RWPE2 (cell line): ENCODE measurements at regions not wholly inside any gene's neighbourhood (a gene's known extent, or its start where the extent isn't known, plus 50 kb on each side); places are given as distances from the start of the nearest gene placed in this dataset.

Experiments
- ATAC-seq: fragments of 200-7000 bp; cut with Tn5 transposase; 3 replicates; pipeline ENCODE4 v1.9.1; 2021; ENCODE audit warnings: low read depth
- DNase-seq: peaks from one replicate; pipeline ENCODE4 v3.0.0-alpha.2; 2020; ENCODE audit warnings: low spot score
- H3K27ac ChIP-seq: fragments of 450-650 bp; 2 replicates; pipeline ENCODE4 v1.5.1; 2017; ENCODE audit warnings: mild to moderate bottlenecking; ENCODE audit not compliant: poor library complexity, severe bottlenecking
- H3K27me3 ChIP-seq: fragments of 250-450 bp; sonication (Bioruptor Pico); 2 replicates; pipeline ENCODE4 v1.5.1; 2021; ENCODE audit warnings: mild to moderate bottlenecking, moderate library complexity; ENCODE audit not compliant: insufficient read depth, poor library complexity, severe bottlenecking
- H3K36me3 ChIP-seq: fragments of 250-450 bp; sonication (Bioruptor Pico); 2 replicates; pipeline ENCODE4 v1.5.1; 2020; ENCODE audit warnings: low read depth, mild to moderate bottlenecking, moderate library complexity
- H3K4me1 ChIP-seq: fragments of 250-450 bp; sonication (Bioruptor Pico); 2 replicates; pipeline ENCODE4 v1.5.1; 2021; ENCODE audit warnings: mild to moderate bottlenecking, moderate library complexity; ENCODE audit not compliant: insufficient read depth, poor library complexity, severe bottlenecking
- H3K4me3 ChIP-seq: fragments of 250-450 bp; sonication (Bioruptor Pico); 2 replicates; pipeline ENCODE4 v1.5.1; 2021; ENCODE audit warnings: mild to moderate bottlenecking, moderate library complexity; ENCODE audit not compliant: severe bottlenecking
- H3K9me3 ChIP-seq: fragments of 250-450 bp; sonication (Bioruptor Pico); 2 replicates; pipeline ENCODE4 v1.5.1; 2021; ENCODE audit warnings: mild to moderate bottlenecking, moderate library complexity; ENCODE audit not compliant: severe bottlenecking
- TF ChIP-seq, protein P1 (sequence below): fragments of 450-650 bp; IDR thresholded peaks from one replicate; pipeline ENCODE4 v1.5.1; 2017; ENCODE audit warnings: mild to moderate bottlenecking, moderate library complexity; ENCODE audit not compliant: poor library complexity, severe bottlenecking

DNA sequence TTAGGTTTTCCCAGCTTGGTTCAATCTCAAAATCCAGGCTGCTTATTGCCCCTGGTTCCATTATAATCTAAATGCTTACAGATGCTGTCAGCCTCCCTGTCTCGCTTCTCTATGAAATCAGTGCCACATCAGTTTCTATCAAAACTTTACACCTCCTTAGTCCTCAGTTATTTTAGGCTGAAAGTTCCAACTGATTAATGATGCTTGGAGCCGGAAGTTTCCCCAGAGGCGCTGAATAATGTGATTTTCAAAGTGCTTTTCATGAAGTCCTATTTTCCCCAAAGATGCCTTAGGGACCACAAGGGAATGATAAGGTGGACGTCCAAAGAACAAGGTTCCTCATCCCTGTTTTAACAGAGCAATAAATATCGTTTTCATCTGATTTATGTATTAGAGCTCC is 262.4 kb upstream of the RMST start:
- DNase-seq, result no peak
- ATAC-seq, result no peak
- no peak overlapping the region for H3K27ac ChIP-seq

DNA sequence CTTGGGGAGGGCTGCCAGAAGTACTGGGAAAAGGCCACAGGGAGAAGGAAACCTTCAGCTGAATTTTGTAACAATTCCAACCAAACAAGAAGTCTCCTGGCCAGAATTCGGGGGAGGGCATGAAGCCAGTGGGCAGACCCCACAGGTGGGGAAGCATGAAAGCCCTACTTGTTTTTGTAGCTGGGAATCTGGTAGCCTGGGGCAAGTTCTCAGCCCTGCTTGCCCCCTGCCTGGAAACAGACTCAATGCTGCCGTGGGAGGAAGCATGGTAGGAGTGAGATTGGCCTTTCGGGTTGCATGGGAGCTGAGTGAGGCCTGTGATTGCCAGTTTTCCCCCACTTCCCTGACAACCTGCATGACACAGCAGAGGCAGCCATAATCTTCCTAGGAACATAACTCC is 259.2 kb upstream of the RMST start:
- no peaks in the 10 kb centered on the region for H3K4me1 ChIP-seq
- no peak overlapping the region for H3K27ac ChIP-seq
- DNase-seq (no peak), ATAC-seq (no peak)
- no peaks in the 10 kb centered on the region for H3K9me3 ChIP-seq
- H3K36me3 ChIP-seq, result no peaks in the 10 kb centered on the region
- no peak overlapping the region for H3K4me3 ChIP-seq
- no peaks in the 10 kb centered on the region for H3K27me3 ChIP-seq
- TF ChIP-seq, protein P1, sequence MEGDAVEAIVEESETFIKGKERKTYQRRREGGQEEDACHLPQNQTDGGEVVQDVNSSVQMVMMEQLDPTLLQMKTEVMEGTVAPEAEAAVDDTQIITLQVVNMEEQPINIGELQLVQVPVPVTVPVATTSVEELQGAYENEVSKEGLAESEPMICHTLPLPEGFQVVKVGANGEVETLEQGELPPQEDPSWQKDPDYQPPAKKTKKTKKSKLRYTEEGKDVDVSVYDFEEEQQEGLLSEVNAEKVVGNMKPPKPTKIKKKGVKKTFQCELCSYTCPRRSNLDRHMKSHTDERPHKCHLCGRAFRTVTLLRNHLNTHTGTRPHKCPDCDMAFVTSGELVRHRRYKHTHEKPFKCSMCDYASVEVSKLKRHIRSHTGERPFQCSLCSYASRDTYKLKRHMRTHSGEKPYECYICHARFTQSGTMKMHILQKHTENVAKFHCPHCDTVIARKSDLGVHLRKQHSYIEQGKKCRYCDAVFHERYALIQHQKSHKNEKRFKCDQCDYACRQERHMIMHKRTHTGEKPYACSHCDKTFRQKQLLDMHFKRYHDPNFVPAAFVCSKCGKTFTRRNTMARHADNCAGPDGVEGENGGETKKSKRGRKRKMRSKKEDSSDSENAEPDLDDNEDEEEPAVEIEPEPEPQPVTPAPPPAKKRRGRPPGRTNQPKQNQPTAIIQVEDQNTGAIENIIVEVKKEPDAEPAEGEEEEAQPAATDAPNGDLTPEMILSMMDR, result no peak

More for the DNA sequence above, 262.4 kb upstream of the RMST start:
- TF ChIP-seq, protein P1, result no peak
- Histone ChIP-seq H3K4me1 (no peaks in the 10 kb centered on the region), H3K9me3 (no peaks in the 10 kb centered on the region), H3K36me3 (no peaks in the 10 kb centered on the region), H3K27me3 (no peaks in the 10 kb centered on the region), H3K4me3 (no peak overlapping the region)

DNA sequence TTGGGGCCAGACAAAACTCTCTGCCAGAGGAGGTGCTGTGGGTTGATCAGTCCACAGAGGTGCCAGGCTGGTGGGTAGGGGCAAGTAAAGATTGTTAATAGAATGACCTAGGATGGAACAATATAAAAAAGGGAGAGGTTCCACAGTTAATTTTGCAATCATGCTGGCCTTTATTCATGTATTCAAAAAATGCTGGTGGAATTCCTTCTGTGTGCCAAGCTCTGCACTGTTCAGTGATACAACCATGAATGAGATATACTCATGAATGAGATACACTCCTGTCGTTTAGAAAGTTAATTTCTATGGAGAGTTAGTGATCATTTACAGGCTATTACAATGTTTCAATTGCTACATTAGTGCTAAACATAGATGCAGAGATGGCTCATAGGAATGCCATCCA is 252.6 kb upstream of the RMST start:
- DNase-seq (no peak), ATAC-seq (no peak)
- H3K9me3 ChIP-seq, result no peaks in the 10 kb centered on the region
- no peaks in the 10 kb centered on the region for H3K4me1 ChIP-seq
- TF ChIP-seq, protein P1, result no peak
- H3K4me3 ChIP-seq, result no peak overlapping the region
- H3K27me3 ChIP-seq, result no peaks in the 10 kb centered on the region
- no peak overlapping the region for H3K27ac ChIP-seq
- no peaks in the 10 kb centered on the region for H3K36me3 ChIP-seq

DNA sequence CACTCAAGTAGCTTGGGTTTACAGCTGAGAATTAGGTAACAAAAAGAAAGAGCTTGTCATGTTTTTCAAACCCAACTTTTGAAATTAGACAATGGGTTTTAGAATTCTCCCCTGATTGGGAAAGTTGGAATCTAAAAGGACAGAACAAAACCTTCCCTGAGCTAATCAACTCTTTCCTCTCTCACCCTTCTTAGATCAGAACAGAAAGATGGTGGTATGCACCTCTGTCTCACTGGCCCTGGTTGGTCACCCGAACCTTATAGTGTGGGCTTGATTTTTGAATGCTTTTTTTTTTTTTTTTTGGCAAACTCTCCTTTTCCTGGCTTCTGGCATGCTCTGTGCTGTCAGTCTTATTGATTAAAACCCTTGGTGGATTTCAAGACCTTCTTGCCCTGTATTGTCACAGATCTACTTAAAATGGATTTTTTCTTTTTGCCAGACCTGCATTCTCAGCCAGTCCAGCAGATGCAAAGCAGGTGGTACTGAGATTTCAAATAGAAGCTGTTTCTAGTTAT is 251.1 kb upstream of the RMST start:
- no peak overlapping the region for H3K4me3 ChIP-seq
- ATAC-seq (no peak), DNase-seq (no peak)
- no peak overlapping the region for H3K27ac ChIP-seq
- no peaks in the 10 kb centered on the region for H3K27me3 ChIP-seq
- no peaks in the 10 kb centered on the region for H3K36me3 ChIP-seq
- TF ChIP-seq, protein P1, result no peak
- H3K4me1 ChIP-seq, result no peaks in the 10 kb centered on the region
- H3K9me3 ChIP-seq, result no peaks in the 10 kb centered on the region

DNA sequence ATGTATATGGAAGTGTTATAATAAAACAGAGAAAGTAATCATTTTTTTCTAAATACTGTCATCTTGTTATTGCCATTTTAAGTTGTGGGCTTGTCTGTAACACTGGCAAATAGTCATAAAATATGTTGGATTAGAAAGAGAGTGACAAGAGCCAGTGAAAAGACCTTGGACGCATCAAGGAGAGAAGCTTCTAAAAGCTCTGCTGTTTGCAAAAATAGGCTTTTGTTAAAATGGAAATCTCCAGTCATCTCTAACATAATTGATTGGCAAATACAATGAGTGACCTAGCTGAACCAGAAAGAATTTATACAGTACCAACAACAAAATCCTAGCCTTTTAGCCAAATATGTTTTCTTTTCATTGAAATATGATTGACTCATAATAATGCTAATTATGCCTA is 245.8 kb upstream of the RMST start:
- Histone ChIP-seq H3K36me3 (no peaks in the 10 kb centered on the region), H3K27me3 (no peaks in the 10 kb centered on the region), H3K27ac (no peak overlapping the region), H3K4me1 (no peaks in the 10 kb centered on the region), H3K9me3 (no peaks in the 10 kb centered on the region), H3K4me3 (no peak overlapping the region)
- ATAC-seq, result no peak
- TF ChIP-seq, protein P1, result no peak
- no peak for DNase-seq
